Fibroblast of villous mesenchyme (primary cell): ENCODE measurements at regions not wholly inside any gene's neighbourhood (a gene's known extent, or its start where the extent isn't known, plus 50 kb on each side); places are given as distances from the start of the nearest gene placed in this dataset.

Source experiments
- DNase-seq: peaks from one replicate; pipeline ENCODE4 v3.0.0-alpha.2; 2010; ENCODE audit warnings: low read depth
- H3K4me3 ChIP-seq: 2 replicates; pipeline ENCODE4 v1.5.1; 2011; ENCODE audit warnings: low read depth, mild to moderate bottlenecking, low read length
- TF ChIP-seq, protein P1 (sequence below): IDR thresholded peaks from 2 replicates; pipeline ENCODE4 v1.5.1; 2012; ENCODE audit warnings: low read depth, mild to moderate bottlenecking, low read length; ENCODE audit not compliant: insufficient read depth

DNA sequence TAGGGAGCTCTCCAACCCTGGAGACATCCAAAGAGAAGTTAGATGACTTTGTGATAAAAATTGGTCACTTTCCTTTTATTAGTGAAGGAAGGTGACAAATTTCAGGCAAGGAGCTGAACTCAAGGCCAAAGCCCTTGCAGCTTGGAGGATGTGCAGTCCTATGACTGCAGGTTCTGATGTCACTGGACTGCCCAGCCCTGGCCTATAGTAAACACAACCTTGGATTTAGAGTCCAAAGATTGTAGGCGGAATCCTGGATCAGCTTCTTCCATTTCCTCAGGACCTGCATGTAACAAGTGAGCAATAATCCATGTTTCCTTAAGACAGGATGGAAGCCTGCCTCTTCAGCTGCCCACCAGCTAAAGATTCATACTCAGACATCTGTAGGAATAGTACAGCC, 169.3 kb upstream of the ZC3H12A start:
- no peak for DNase-seq
- TF ChIP-seq, protein P1, sequence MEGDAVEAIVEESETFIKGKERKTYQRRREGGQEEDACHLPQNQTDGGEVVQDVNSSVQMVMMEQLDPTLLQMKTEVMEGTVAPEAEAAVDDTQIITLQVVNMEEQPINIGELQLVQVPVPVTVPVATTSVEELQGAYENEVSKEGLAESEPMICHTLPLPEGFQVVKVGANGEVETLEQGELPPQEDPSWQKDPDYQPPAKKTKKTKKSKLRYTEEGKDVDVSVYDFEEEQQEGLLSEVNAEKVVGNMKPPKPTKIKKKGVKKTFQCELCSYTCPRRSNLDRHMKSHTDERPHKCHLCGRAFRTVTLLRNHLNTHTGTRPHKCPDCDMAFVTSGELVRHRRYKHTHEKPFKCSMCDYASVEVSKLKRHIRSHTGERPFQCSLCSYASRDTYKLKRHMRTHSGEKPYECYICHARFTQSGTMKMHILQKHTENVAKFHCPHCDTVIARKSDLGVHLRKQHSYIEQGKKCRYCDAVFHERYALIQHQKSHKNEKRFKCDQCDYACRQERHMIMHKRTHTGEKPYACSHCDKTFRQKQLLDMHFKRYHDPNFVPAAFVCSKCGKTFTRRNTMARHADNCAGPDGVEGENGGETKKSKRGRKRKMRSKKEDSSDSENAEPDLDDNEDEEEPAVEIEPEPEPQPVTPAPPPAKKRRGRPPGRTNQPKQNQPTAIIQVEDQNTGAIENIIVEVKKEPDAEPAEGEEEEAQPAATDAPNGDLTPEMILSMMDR, result no peak
- no peak overlapping the region for H3K4me3 ChIP-seq

DNA sequence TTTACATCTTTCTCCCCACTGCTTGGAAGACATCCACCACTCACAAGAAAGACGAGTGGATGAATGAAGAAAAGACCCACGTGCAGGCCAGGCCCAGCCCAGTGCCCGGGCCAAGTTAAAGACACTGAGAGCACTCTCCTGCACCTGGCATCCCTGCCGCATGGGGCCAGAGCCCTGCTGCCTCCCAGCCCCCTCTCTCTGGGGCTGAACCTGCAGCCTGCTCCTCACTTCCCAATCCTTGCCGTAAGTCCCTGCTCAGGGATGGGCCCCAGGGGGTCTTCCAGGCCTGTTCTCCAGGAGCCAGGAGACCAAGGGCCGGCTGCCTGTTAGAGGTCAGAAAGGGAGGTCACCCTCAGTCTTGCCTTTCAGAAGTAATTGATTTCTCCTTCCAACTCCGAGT, 168.5 kb upstream of the ZC3H12A start:
- TF ChIP-seq, protein P1, result no peak
- DNase-seq, result no peak
- H3K4me3 ChIP-seq, result no peak overlapping the region

DNA sequence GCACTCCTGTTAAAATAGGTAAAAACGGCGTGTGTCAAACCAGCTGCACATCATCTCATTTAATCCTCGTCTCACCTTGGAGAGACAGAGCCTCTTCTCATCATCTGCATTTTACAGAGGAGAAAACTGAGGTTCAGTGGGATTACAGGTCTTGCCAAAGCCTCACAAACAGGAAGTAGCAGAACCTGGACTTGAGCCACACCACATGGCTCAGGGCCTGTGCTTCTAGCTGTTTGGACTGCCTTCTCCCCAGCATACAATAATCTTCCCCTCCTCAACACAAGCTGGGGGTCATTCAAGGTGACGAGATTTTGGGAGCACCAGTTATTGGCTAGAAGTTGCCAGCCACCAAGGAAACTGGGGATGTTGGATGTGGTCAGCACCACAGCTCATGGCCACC, 167.9 kb upstream of the ZC3H12A start:
- no peak overlapping the region for H3K4me3 ChIP-seq
- no peak for DNase-seq
- TF ChIP-seq, protein P1, result no peak

DNA sequence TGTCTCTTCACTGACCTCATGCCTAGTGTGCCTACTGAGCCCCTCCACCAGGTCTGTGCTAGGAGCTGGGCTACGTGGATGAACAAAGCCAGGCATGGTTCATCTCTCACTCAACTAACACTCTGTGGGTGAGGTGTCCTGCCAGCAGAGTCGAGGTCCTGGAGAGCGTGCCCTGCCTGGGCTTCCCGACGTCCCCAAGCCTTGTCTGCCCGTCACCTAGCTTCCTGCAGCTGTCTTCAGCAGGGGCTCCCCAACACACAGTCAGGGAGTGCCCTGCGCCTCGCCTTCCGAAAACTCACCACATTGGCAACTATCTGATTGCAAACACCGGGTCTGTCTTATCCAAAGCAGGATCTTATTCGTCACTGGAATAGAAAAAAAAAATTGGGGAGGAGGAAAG, 167.5 kb upstream of the ZC3H12A start:
- no peak for DNase-seq
- H3K4me3 ChIP-seq, result no peak overlapping the region
- TF ChIP-seq, protein P1, result no peak

DNA sequence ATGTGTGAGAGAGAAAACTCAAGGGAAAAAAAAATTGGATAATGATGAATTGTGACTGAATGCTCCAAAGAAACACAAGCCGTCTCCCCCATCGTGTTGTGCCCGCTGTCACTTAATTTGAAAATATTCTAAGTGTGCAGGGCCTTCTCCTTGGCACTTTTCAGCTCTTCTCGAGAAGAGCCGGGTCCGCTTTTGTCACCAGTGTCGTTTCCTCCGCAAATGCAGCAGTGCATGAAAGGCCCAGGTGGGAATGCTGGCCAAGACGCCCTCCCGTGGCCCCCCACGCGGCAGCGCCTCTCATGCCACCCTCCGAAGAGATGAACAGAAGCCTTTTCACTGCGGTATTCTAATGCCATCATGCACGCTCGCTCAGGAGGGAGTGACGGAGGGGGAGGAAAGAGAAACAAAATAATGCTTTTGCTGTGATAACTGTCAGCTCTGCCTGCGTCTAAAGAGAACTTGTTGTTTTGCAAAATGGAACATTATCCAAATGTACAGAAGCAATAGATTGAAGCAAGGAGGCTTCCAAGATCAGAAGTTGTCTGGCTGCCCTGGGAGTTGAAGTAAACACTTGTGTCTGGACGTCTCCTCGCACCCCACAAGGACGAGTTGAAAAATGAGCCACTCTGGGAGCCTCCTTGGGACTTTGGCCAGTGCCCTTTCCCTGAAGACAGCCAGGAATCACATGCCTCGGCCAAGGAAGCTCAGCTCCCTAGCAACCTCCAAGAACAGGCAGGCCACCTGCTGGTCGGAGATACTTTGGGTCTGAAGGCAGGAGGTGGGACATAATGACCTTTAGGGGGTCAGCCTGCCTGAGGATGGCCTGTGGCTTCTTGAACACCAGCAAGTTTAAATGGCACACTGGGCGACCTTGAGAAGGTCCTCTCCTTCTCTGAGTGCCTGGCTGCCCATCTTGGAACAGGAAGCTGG, 166.1 kb upstream of the ZC3H12A start:
- H3K4me3 ChIP-seq, result no peak overlapping the region
- TF ChIP-seq, protein P1, result no peak
- no peak for DNase-seq

DNA sequence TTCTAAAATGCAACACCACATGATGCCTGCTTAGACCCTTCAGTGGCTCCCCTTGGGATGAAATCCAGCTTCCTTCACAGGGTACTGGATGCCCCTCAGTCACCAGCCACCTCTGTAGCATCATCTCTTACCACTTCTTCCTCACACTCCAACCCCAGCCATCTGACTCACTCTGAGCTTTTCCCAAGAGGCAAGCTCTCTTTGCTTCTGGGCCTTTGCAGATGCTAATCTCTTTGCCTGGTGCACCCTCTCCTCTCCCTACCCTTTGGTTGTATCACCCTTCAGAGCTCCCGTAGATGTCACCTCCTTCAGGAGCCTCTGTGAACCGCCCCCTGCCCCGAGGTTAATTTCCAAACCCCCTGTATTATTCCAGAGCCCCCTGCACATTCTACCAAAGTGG, 164.8 kb upstream of the ZC3H12A start:
- TF ChIP-seq, protein P1, result no peak
- no peak for DNase-seq
- H3K4me3 ChIP-seq, result no peak overlapping the region
